Upper lobe of left lung (tissue), 6 donors: ENCODE measurements at regions not wholly inside any gene's neighbourhood (a gene's known extent, or its start where the extent isn't known, plus 50 kb on each side); places are given as distances from the start of the nearest gene placed in this dataset.

Source experiments
- ATAC-seq, 2 donors: fragments of 200-7000 bp; cut with Tn5 transposase; one replicate each; pipeline ENCODE4 v1.9.1; 2022; ENCODE audit warnings: mild to moderate bottlenecking in 2 of 2, moderate library complexity in 2 of 2; ENCODE audit not compliant: low FRiP score in 2 of 2
- DNase-seq, 2 donors: peaks; one replicate each; pipeline ENCODE4 v3.0.0-alpha.2; 2019 to 2020
- H3K27ac ChIP-seq, 4 donors: fragments of 200-600 bp; sonication (generic); one replicate each; pipeline ENCODE4 v1.5.1; 2016 to 2019
- H3K27me3 ChIP-seq, 4 donors: fragments of 200-600 bp; sonication (generic); one replicate each; pipeline ENCODE4 v1.5.1; 2017 to 2019
- H3K36me3 ChIP-seq, 4 donors: fragments of 200-600 bp; sonication (generic); one replicate each; pipeline ENCODE4 v1.5.1; 2016 to 2019
- H3K4me1 ChIP-seq, 4 donors: fragments of 200-600 bp; sonication (generic); one replicate each; pipeline ENCODE4 v1.5.1; 2018 to 2019
- H3K4me3 ChIP-seq, 4 donors: fragments of 200-600 bp; sonication (generic); one replicate each; pipeline ENCODE4 v1.5.1; 2017 to 2019; ENCODE audit warnings: mild to moderate bottlenecking in 2 of 4, moderate library complexity in 1 of 4
- H3K9me3 ChIP-seq, 4 donors: fragments of 200-600 bp; sonication (generic); one replicate each; pipeline ENCODE4 v1.5.1; 2018 to 2019
- EP300 ChIP-seq, 4 donors: sonication (generic); formaldehyde crosslinking; IDR thresholded peaks; one replicate each; pipeline ENCODE4 v1.5.1; 2017; ENCODE audit warnings: antibody characterized with exemption in 4 of 4, control low read depth in 2 of 4
- POLR2A ChIP-seq, 4 donors: fragments of 450-650 bp; IDR thresholded peaks; one replicate each; pipeline ENCODE4 v1.5.1; 2016 to 2017; ENCODE audit warnings: antibody characterized with exemption in 4 of 4, mild to moderate bottlenecking in 2 of 4
- POLR2AphosphoS5 ChIP-seq, 2 donors: sonication (generic); formaldehyde crosslinking; IDR thresholded peaks; one replicate each; pipeline ENCODE4 v1.5.1; 2017; ENCODE audit warnings: antibody characterized with exemption in 2 of 2
- WGBS, 2 donors: methylation state at CpG; one replicate each; pipeline ENCODE4 v1.1.5; 2017 to 2018; 5-methylcytosine and 5-hydroxymethylcytosine counted together
- TF ChIP-seq, protein P1 (sequence below), 6 experiments: fragments of 450-650 bp in 4 of 6; fragments of 200-600 bp in 2 of 6; sonication (generic) in 2 of 6; IDR thresholded peaks; one replicate each; pipeline ENCODE4 v1.5.1; 2016 to 2019; ENCODE audit warnings: antibody characterized with exemption in 6 of 6
- donor health status: DM: no; HTN: no; CAD: no; lungs with moderate emphysema.
- donor health status: DM: no; HTN: yes; CAD: no; lungs with severe emphysema.

DNA sequence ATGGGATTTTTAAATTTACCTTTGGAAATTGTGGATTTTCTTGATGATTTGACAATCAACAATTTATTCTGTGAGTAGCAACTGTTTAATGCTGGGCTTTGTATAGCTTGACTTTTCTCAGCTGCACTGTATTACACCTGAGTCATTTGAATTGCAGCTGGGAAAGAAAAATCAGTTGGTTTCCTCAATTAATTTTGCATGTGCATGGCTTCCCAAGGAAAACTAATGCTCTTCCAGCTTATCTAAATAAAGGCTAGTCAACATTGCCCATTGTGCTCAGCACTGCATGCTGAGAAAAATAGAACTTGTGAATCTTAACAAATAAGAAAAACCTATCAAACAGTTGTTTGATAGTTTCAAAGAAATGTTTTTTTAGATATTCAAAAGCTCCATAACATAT is 268.3 kb upstream of the CDH20 start:
- ATAC-seq (no peak), DNase-seq (no peak)
- H3K27me3 ChIP-seq = no peaks in the 10 kb centered on the region
- no peak overlapping the region for H3K4me3 ChIP-seq
- H3K9me3 ChIP-seq = no peaks in the 10 kb centered on the region
- no peaks in the 10 kb centered on the region for H3K36me3 ChIP-seq
- TF ChIP-seq, protein P1, sequence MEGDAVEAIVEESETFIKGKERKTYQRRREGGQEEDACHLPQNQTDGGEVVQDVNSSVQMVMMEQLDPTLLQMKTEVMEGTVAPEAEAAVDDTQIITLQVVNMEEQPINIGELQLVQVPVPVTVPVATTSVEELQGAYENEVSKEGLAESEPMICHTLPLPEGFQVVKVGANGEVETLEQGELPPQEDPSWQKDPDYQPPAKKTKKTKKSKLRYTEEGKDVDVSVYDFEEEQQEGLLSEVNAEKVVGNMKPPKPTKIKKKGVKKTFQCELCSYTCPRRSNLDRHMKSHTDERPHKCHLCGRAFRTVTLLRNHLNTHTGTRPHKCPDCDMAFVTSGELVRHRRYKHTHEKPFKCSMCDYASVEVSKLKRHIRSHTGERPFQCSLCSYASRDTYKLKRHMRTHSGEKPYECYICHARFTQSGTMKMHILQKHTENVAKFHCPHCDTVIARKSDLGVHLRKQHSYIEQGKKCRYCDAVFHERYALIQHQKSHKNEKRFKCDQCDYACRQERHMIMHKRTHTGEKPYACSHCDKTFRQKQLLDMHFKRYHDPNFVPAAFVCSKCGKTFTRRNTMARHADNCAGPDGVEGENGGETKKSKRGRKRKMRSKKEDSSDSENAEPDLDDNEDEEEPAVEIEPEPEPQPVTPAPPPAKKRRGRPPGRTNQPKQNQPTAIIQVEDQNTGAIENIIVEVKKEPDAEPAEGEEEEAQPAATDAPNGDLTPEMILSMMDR (IDR thresholded peaks at IDR 0.05) = no peak
- TF ChIP-seq POLR2AphosphoS5 (IDR thresholded peaks at IDR 0.05) (no peak), POLR2A (IDR thresholded peaks at IDR 0.05) (no peak), EP300 (IDR thresholded peaks at IDR 0.05) (no peak)
- H3K27ac ChIP-seq = no peak overlapping the region
- no peaks in the 10 kb centered on the region for H3K4me1 ChIP-seq

DNA sequence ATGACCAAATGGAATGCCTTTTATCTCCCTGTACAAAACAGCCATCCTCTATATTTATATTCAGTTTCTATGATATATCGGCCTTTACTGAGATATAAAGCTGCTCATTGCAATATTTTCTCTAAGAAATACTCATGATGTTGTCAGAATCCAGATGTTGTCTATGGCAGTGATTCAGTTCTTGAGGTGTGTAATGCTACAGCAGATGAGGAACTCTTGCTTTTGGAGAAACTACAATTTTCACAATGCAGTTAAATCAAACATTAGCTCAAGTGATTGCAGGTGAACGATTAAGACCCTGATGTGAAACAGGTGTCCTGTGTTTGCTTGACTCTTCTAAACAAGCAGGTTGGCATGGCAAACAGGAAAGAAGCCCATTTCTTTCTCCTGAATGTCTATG is 256.2 kb upstream of the CDH20 start:
- H3K9me3 ChIP-seq = no peaks in the 10 kb centered on the region
- H3K4me1 ChIP-seq = no peaks in the 10 kb centered on the region
- no peak overlapping the region for H3K4me3 ChIP-seq
- no peaks in the 10 kb centered on the region for H3K27me3 ChIP-seq
- DNase-seq (no peak), ATAC-seq (no peak)
- TF ChIP-seq POLR2AphosphoS5 (IDR thresholded peaks at IDR 0.05) = no peak
- no peak for TF ChIP-seq POLR2A (IDR thresholded peaks at IDR 0.05)
- TF ChIP-seq, protein P1 (IDR thresholded peaks at IDR 0.05) = no peak
- no peak for TF ChIP-seq EP300 (IDR thresholded peaks at IDR 0.05)
- no peaks in the 10 kb centered on the region for H3K36me3 ChIP-seq
- 79 to 86% methylated on average over 2 of the region's 2 CpGs for WGBS, 2 donors
- no peak overlapping the region for H3K27ac ChIP-seq

DNA sequence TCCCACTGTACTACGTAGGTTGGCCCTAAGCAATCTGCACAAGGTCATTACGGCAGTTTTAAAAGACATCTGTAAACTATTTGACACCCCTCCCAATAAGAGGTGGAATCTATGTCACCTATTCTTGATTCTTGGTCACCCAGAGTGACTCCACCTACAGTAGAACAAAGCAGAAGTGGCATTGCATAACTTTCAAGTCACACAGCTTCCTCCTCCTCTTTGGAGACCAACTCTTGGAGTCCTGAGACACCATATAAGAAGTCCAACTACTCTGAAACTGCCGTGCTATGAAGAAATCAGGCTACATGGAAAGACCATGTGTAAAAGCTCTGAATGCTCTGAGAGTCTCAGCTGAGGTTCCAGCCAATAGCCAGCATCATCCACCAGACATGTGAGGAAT is 253.5 kb upstream of the CDH20 start:
- H3K27ac ChIP-seq = no peak overlapping the region
- WGBS, 2 donors = 84 to 85% methylated on average over 3 of the region's 3 CpGs
- no peak for DNase-seq
- H3K9me3 ChIP-seq = no peaks in the 10 kb centered on the region
- no peak overlapping the region for H3K4me3 ChIP-seq
- ATAC-seq = no peak
- H3K4me1 ChIP-seq = no peaks in the 10 kb centered on the region
- TF ChIP-seq, protein P1 (IDR thresholded peaks at IDR 0.05) = no peak
- TF ChIP-seq POLR2A (IDR thresholded peaks at IDR 0.05) = no peak
- no peak for TF ChIP-seq POLR2AphosphoS5 (IDR thresholded peaks at IDR 0.05)
- no peak for TF ChIP-seq EP300 (IDR thresholded peaks at IDR 0.05)
- no peaks in the 10 kb centered on the region for H3K36me3 ChIP-seq
- H3K27me3 ChIP-seq = no peaks in the 10 kb centered on the region

DNA sequence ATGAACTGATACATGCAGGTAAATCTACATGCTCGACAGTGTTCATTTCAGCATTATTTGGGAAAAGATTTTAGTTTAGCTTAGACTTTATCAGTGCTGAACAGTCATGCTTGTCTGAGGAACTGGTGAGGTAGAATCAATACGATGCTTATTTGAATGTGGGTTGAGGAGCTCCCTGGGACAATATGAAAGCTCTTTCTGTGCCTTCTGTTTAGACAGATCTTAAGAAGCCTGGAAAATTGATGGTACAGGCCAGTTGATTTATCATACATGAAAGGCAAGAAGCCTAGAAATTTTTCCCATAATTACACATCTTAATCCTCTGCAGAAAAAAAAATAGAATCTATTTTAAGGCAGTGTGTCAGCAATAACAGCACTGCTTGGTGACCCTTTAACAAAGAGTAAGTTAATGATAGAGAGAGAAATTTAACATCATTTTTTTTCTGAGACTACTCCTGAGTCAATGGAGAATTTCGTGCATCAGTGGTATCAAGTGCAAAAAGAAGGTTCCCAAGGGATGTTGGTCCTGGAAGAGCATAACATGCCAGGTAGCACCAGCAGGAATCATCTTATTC is 252.2 kb upstream of the CDH20 start:
- Histone ChIP-seq H3K27me3 (no peaks in the 10 kb centered on the region), H3K4me1 (no peaks in the 10 kb centered on the region), H3K27ac (no peak overlapping the region), H3K4me3 (no peak overlapping the region), H3K36me3 (no peaks in the 10 kb centered on the region), H3K9me3 (no peaks in the 10 kb centered on the region)
- TF ChIP-seq POLR2AphosphoS5 (IDR thresholded peaks at IDR 0.05) (no peak), EP300 (IDR thresholded peaks at IDR 0.05) (no peak), POLR2A (IDR thresholded peaks at IDR 0.05) (no peak)
- TF ChIP-seq, protein P1 (IDR thresholded peaks at IDR 0.05) = no peak
- ATAC-seq (no peak), DNase-seq (no peak)
- 71 to 82% methylated on average over 3 of the region's 3 CpGs for WGBS, 2 donors

DNA sequence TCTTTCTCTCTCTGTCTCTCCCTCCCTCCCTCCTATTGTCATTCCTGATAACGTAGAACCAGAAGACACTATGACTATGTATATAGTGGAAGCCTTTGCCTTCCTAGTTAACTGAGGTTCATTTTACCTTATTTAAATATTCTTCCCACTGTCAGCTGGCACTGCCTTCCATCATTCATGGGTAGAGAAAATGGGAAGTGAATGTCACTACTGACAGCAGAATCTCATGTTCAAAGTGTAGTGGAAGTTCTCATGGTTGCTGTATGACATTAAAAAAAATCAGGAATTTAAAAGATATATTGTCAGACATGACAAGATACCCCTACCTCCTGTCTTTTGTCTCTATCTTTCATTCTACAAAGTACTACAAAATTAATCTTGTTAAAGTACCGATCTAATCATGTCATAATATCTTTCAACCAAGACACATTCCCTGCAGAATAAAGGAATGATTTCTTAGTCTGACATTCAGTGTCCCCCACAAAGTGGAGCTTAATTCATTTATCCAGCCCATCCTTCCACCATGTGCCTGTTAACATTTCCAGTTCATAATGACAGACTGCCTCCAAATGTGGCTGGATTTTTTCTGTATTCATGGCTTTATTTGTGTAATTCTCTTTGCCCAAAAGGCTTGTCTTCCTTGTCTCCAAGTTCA is 250.1 kb upstream of the CDH20 start:
- DNase-seq = no peak
- WGBS, 2 donors = 76 to 82% methylated on average over 2 of the region's 2 CpGs
- Histone ChIP-seq H3K27ac (no peak overlapping the region), H3K4me1 (no peaks in the 10 kb centered on the region), H3K4me3 (no peak overlapping the region), H3K36me3 (no peaks in the 10 kb centered on the region), H3K9me3 (no peaks in the 10 kb centered on the region), H3K27me3 (no peaks in the 10 kb centered on the region)
- no peak for TF ChIP-seq EP300 (IDR thresholded peaks at IDR 0.05)
- TF ChIP-seq, protein P1 (IDR thresholded peaks at IDR 0.05) = no peak
- TF ChIP-seq POLR2A (IDR thresholded peaks at IDR 0.05) = no peak
- no peak for TF ChIP-seq POLR2AphosphoS5 (IDR thresholded peaks at IDR 0.05)
- no peak for ATAC-seq
